ENCODE measurements at regions not wholly inside any gene's neighbourhood (a gene's known extent, or its start where the extent isn't known, plus 50 kb on each side); places are given as distances from the start of the nearest gene placed in this dataset.

- TF ChIP-seq STAT1 (IDR thresholded peaks at IDR 0.05; ENCODE audit: unreplicated experiment), result no peak
- no peak for TF ChIP-seq ETS1 (IDR thresholded peaks at IDR 0.05)
- TF ChIP-seq ZNF114 (CRISPR knock-in tag; IDR thresholded peaks at IDR 0.05), result no peak
- TF ChIP-seq EZH2 (IDR thresholded peaks at IDR 0.05; ENCODE audit: low read depth, unreplicated experiment), result no peak
- no peak for TF ChIP-seq JUNB (IDR thresholded peaks at IDR 0.05; ENCODE audit: unreplicated experiment)
Measured at GRCh38 chr4:14675279-14675985, 326.8 kb upstream of the CPEB2 start (continued).

GRCh38 chr4:14679906-14680305 lies 322.4 kb upstream of the CPEB2 start:
- H3K27ac Mint-ChIP-seq, result no peak overlapping the region
- ATAC-seq, result no peak
- Histone ChIP-seq H4K20me1 (replicated peaks; ENCODE audit: insufficient read depth) (no peaks in the 10 kb centered on the region), H3K36me3 (ENCODE audit: insufficient read depth) (no peaks in the 10 kb centered on the region), H3K4me2 (no peak overlapping the region), H2AFZ (no peak overlapping the region), H3K9me2 (ENCODE audit: insufficient read depth) (peaks cover 22% of the 10 kb centered on the region; the same call in 1 of the 2 replicates), H3F3A (replicated peaks; ENCODE audit: low read depth) (no peaks in the 10 kb centered on the region), H3K79me2 (replicated peaks; ENCODE audit: insufficient read depth) (no peaks in the 10 kb centered on the region), H3K27me3 (ENCODE audit: insufficient read depth) (no peaks in the 10 kb centered on the region), H3K4me3 (no peak overlapping the region), H3K4me1 (ENCODE audit: insufficient read depth) (no peaks in the 10 kb centered on the region), H3K27ac (ENCODE audit: low read depth) (no peak overlapping the region)
- H3K4me3 Mint-ChIP-seq, result no peak overlapping the region
- no peak for DNase-seq (ENCODE audit: low spot score)
- H3K4me1 Mint-ChIP-seq, result peaks cover 6% of the 10 kb centered on the region
- H3K36me3 Mint-ChIP-seq (ENCODE audit: low read depth), result no peaks in the 10 kb centered on the region; the same call in 2 of the 3 replicates
- 0 out of 3 replicates have a peak, but pooled peaks cover 5% of the 10 kb centered on the region for H3K9me3 Mint-ChIP-seq
- H3K27me3 Mint-ChIP-seq (ENCODE audit: insufficient read depth, low read depth, poor library complexity), result peaks cover 1% of the 10 kb centered on the region
- TF ChIP-seq NANOG (IDR thresholded peaks at IDR 0.05; ENCODE audit: borderline replicate concordance) (no peak), ZNF331 (CRISPR knock-in tag; IDR thresholded peaks at IDR 0.05; ENCODE audit: low read depth) (no peak), ETS1 (IDR thresholded peaks at IDR 0.05) (no peak), EZH2phosphoT487 (IDR thresholded peaks at IDR 0.05; ENCODE audit: unreplicated experiment) (no peak), CREB1 (CRISPR knock-in tag; IDR thresholded peaks at IDR 0.05; ENCODE audit: low read depth) (no peak), EZH2 (IDR thresholded peaks at IDR 0.05; ENCODE audit: low read depth, unreplicated experiment) (no peak), REST (IDR thresholded peaks at IDR 0.05; ENCODE audit: unreplicated experiment) (no peak), ZNF114 (CRISPR knock-in tag; IDR thresholded peaks at IDR 0.05) (no peak), CTCF (conservative IDR thresholded peaks at IDR 0.05; ENCODE audit: low read depth in 2 of 2) (no peak)

Measured in GM23338 (cell line).